ENCODE measurements at regions not wholly inside any gene's neighbourhood (a gene's known extent, or its start where the extent isn't known, plus 50 kb on each side); places are given as distances from the start of the nearest gene placed in this dataset.
"Not testable (repeated sequence)": the region's sequence is repeated elsewhere in the genome, so short reads cannot be mapped to it uniquely, and the experiment has no call there.

GRCh38 chr20:43838703-43839060 is 76.0 kb upstream of the TOX2 start:
- Histone ChIP-seq H3K27ac (no peak overlapping the region), H3K4me3 (no peak overlapping the region)

- no peak overlapping the region for H3K27ac ChIP-seq
Observed at GRCh38 chr20:43837856-43838702, 76.6 kb upstream of the TOX2 start.

DNA sequence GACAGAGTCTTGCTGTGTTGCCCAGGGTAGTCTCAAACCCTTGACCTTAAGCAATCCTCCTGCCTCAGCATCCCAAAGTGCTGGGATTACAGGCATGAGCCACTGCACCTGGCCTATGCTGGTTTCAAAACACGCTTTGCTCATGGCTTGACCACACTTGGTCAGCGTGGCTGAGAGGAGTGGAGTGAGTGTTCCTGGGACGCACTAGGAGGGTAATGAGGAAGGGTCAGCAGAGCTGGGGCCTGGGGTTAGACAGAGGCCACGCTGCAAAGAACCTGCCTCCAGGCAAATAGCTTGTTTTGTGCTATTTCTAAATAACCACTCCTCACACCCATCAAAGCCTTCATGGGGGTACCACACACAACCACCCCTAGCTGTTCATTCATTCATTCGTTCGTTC is 77.9 kb upstream of the TOX2 start:
- H3K4me3 ChIP-seq = no peak overlapping the region
- no peak overlapping the region for H3K27ac ChIP-seq

More at GRCh38 chr20:43837856-43838702, 76.6 kb upstream of the TOX2 start:
- no peak overlapping the region for H3K4me3 ChIP-seq

- H3K27ac ChIP-seq = no peak overlapping the region
- no peak overlapping the region for H3K4me3 ChIP-seq
Observed at GRCh38 chr20:43835944-43836508, 78.6 kb upstream of the TOX2 start.

- H3K4me3 ChIP-seq = no peak overlapping the region
- H3K27ac ChIP-seq = no peak overlapping the region
Observed at GRCh38 chr20:43833511-43834395, 80.9 kb upstream of the TOX2 start.

DNA sequence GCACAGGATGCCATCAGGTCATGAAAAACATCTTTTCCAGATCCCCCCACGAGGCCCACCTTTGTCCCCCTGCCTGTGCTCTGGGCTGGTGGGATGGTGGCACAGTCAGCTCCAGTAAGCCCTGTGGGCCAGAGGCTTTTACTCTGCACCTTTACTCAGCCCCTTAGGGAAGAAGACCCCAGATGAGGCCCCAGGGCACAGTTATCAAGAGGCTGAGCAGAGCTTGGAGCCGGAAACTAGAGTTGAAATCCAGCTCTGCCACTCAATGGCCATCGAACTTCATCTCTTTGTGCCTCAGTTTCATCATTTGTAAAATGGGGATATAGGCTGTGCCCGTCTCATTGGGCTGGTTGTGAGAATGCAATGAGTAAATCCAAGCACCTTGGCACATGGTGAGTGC is 81.7 kb upstream of the TOX2 start:
- Histone ChIP-seq H3K27ac (no peak overlapping the region), H3K4me3 (no peak overlapping the region)

- no peak overlapping the region for H3K4me3 ChIP-seq
Observed at GRCh38 chr20:43832096-43832816, 82.4 kb upstream of the TOX2 start.

DNA sequence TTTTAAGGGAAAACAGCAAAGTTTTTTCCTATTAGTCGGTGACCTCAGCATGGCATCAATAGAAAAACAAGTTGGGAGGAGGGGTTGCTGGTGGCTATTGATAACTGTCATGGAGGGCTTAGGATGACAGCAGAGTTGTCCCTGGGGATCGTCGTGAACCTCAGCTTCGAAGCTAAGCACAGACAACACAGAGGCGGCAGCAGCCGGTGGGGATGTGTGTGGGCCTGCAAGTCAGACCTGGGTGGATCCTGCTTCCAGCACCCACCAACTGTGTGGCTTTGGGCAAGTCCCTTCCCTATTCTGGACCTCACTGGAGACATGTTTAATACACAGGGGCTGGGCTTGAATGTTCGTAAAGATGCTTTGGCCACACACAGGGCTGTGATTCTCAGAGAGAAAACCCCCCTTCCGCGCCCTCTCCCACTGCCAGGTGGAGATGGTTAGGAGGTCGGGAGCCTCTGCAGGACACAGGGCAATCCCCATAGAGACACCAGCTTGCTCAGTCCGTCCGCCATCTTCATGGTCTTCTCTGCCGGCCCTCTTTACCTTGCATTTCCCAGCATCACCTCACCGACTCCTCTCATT is 83.1 kb upstream of the TOX2 start:
- no peak overlapping the region for H3K27ac ChIP-seq
- H3K4me3 ChIP-seq = no peak overlapping the region

More at GRCh38 chr20:43832096-43832816, 82.4 kb upstream of the TOX2 start:
- no peak overlapping the region for H3K27ac ChIP-seq

DNA sequence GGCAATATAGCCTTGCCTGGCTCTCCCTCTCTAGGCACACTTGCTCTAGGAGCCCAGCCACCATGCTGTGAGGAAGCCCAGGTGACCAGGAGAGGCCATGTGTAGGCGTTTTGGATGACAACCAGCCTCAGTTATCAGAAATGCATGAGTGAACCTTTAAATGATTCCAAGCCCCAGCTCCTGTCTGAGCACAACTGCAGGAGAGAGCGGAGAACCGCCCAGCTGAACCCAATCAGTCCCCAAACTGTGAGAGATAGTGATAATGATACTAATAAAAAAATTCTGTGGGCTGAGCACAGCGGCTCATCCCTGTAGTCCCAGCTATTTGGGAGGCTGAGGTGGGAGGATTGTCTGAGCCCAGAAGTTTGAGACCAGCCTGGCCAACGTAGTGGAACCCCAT is 83.8 kb upstream of the TOX2 start:
- H3K4me3 ChIP-seq = no peak overlapping the region
- no peak overlapping the region for H3K27ac ChIP-seq

DNA sequence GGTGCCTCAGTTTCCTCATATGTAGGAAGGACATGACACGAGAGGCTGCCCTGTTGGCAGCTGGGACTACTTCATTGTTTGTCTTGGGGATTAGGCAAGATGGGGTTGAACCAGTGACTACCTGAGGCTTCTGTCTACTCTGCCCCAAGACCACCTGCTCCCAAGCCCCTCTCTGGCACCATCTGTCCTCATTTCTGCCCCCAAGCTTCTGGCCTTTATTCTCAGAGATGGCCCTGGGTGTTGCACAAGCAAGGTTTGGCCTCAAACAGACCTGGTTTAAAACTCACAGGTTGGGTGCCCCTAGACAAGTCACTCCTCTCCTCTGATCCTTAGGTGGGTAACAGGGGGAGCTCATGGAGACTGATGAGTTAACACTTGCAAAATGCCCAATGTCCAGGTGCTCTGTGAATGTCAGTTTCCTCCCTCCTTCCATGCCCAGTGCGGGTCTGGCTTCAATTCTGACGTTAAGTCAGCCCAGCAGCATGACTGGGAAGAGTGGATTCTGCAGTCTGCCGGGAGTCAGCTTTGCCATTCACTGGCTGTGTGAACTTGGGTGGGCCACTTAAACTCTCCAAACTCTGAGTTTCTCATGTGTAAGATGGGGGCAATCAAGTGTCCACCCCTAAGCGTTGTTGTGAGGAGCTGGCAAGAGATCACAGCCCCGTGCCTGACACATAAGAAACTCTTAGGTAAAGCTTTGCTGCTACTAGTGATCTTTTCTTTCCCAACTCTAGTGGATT is 84.5 kb upstream of the TOX2 start:
- H3K27ac ChIP-seq = no peak overlapping the region
- no peak overlapping the region for H3K4me3 ChIP-seq

GRCh38 chr20:43827940-43828562 is 86.6 kb upstream of the TOX2 start:
- Histone ChIP-seq H3K27ac (no peak overlapping the region), H3K4me3 (no peak overlapping the region)

GRCh38 chr20:43826943-43827342 is 87.7 kb upstream of the TOX2 start:
- not testable (repeated sequence) for H3K4me3 ChIP-seq, H3K27ac ChIP-seq

DNA sequence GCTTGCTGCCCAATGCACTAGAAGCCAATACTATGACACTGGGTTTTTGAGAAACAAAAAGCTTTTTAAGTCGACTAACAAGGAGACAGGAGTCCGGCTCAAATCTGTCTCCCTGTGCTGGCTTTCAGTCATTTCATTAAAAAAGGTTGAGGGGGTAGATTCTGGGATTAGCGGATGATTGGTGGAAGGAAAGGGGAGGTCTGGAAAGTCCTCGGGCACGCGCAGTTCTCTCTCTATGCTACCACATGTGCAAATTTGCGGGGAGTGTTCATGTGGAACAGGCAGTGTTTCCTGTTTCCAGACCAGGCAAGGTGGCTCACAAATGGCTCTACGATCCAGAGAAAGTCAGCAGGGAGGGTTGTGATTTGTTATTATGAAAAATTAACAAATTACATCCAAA is 89.1 kb upstream of the TOX2 start:
- H3K4me3 ChIP-seq = no peak overlapping the region
- H3K27ac ChIP-seq = no peak overlapping the region

GRCh38 chr20:43825051-43825402 is 89.6 kb upstream of the TOX2 start:
- no peak overlapping the region for H3K27ac ChIP-seq
- no peak overlapping the region for H3K4me3 ChIP-seq

DNA sequence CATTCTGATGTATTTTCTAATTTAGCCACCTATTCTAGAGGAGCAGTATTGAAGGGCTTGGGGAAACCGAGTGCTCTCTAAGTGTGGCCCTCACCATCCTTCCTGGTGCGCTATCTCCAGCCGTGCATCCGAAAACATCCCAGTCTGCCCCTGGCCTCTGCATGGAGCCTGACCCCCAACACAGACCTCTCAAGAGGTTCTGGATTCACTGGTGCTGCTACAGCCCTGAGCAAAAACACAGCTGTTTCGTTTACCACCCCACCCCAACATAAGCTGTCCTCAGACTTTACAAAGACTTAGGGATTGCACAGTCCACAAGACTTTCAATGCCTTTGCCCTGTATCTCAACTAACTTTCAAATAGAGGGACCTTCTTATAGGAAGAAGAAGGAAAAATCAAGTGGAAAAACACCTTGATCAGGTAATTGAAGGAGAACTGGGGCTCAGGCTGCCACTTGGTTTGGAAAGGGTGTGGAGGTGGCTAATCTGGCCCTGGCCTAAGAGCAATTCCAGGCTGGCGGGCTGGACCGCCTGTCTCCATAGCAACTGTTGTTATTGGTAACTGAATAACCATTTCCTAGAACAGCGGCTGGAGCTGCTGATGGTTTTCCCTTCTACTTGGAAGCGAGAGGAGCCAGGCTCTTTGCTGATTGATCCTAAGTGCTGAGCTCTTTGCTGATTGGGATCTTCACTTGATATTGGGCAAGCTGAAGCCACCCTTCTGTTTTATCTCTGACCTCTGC is 90.2 kb upstream of the TOX2 start:
- H3K27ac ChIP-seq = no peak overlapping the region

DNA sequence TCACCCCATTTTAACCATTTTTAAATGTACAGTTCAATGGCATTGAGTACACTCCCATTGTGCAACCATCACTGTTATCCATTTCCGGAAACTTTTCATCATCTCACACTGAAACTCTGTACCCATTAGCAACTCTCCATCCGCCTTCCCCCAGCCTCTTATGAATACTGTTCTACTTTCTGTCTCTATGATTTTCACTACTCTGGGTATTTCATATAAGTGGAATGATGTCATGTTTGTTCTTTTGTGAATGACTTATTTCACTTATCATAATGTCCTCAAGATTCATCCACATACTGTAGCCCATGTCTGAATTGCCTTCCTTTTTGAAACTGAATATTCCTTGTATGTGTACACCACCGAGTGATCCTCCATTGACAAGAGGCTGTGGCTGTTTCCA is 92.9 kb upstream of the TOX2 start:
- Histone ChIP-seq H3K4me3 (no peak overlapping the region), H3K27ac (no peak overlapping the region)

More for the DNA sequence above, 90.2 kb upstream of the TOX2 start:
- no peak overlapping the region for H3K4me3 ChIP-seq

DNA sequence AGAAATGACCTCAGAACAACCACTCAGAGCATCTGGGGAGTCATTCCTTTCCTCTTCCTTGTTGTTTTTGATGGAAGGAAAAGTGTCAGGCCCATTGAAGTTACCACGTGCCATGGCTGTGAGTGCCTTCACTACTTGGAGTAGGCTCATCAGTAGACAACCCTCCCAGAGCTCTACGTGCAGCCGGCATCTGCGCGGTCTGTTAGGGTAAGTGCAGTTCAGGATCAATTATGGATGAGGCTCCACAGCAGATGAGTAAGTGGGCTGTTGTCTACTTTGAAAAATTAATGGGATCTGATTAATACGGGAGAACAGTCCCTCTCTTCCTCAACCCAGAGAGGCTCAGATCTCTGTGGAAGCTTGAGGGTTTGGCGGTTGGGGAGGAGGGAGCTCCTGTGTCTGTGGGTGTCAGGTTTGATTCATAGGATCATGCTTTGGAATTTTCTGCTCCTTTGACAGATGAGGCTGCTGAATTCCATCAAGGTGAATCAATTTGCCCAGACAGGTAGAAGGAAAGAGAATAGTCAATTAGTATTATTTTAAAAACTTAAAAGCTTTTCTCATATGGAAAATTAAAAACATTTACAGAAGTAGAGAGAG is 93.8 kb upstream of the TOX2 start:
- no peak overlapping the region for H3K27ac ChIP-seq
- H3K4me3 ChIP-seq = no peak overlapping the region

DNA sequence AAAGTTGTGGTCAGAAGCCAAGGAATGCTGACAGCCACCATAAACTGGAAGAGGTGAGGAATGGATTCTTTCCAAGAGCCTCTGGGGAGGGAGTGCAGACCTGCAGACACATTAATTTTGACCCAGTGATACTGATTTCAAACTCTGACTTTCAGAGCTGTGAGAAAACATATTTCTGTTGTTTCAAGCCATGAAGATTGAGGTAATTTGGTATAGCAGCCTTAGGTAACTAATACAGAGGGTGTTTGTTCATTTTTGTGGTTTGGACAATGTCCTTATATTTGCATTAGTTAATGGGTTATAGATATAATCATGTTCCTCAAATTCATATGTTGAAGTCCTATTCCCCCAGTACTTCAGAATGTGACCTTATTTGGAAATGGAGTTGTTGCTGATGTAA is 85.4 kb upstream of the GTSF1L start:
- H3K27ac ChIP-seq = no peak overlapping the region
- H3K4me3 ChIP-seq = no peak overlapping the region
